ENCODE measurements at regions not wholly inside any gene's neighbourhood (a gene's known extent, or its start where the extent isn't known, plus 50 kb on each side); places are given as distances from the start of the nearest gene placed in this dataset.

DNA sequence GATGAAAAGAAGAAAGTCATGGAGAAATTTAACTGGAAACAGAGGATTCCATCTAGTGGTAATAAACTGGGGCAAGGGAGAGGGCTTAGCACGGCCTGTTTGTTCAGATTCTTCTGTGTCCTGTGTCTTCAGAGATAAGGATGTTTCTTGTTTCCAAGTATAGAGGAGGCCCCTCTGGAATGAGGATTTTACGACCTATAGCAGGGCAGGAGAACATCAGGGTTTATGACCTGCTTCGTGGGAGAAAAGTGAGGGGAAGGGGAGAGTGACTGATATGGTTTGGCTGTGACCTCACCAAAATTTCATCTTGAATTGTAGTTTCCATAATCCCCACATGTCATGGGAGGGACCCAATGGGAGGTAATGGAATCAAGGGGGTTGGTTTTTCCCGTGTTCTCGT, 93.0 kb upstream of the LDB2 start:
- Histone ChIP-seq H3K4me3 (no peak overlapping the region), H3K9me3 (no peaks in the 10 kb centered on the region), H3K27ac (no peak overlapping the region), H3K36me3 (no peaks in the 10 kb centered on the region), H3K4me1 (peaks cover 4% of the 10 kb centered on the region), H3K27me3 (no peaks in the 10 kb centered on the region)
- TF ChIP-seq POLR2AphosphoS5 (IDR thresholded peaks at IDR 0.05) = no peak
- no peak for TF ChIP-seq POLR2A (IDR thresholded peaks at IDR 0.05)
- TF ChIP-seq, protein P1, sequence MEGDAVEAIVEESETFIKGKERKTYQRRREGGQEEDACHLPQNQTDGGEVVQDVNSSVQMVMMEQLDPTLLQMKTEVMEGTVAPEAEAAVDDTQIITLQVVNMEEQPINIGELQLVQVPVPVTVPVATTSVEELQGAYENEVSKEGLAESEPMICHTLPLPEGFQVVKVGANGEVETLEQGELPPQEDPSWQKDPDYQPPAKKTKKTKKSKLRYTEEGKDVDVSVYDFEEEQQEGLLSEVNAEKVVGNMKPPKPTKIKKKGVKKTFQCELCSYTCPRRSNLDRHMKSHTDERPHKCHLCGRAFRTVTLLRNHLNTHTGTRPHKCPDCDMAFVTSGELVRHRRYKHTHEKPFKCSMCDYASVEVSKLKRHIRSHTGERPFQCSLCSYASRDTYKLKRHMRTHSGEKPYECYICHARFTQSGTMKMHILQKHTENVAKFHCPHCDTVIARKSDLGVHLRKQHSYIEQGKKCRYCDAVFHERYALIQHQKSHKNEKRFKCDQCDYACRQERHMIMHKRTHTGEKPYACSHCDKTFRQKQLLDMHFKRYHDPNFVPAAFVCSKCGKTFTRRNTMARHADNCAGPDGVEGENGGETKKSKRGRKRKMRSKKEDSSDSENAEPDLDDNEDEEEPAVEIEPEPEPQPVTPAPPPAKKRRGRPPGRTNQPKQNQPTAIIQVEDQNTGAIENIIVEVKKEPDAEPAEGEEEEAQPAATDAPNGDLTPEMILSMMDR (IDR thresholded peaks at IDR 0.05) = no peak
- no peak for TF ChIP-seq EP300 (IDR thresholded peaks at IDR 0.05)
- DNase-seq (ENCODE audit: low spot score in 2 of 2) = no peak
- WGBS = 74% methylated on average over 5 of the region's 5 CpGs

DNA sequence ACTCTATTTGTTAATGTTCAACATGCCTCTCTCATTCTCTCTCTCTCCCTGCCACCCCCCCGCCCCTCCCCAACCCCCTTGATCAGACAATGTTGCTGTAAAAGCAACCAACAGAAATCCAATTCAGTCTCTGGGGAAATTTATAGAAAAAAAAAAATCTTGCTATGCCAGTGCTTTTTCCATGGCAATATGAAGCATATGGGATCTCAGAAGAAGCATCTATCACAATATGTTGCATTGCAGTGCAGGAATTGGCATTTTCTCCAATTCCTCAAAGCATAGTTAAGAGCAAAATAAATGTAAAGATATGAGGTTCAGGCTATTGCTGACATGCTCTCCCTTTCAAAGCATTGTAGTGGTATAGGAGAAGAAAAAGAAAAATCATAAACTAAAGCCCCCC, 90.9 kb upstream of the LDB2 start:
- Histone ChIP-seq H3K4me1 (no peaks in the 10 kb centered on the region), H3K36me3 (no peaks in the 10 kb centered on the region), H3K27ac (no peak overlapping the region), H3K27me3 (no peaks in the 10 kb centered on the region), H3K4me3 (no peak overlapping the region), H3K9me3 (no peaks in the 10 kb centered on the region)
- WGBS = 79% methylated on average over 1 of the region's 1 CpG
- no peak for TF ChIP-seq POLR2A (IDR thresholded peaks at IDR 0.05)
- TF ChIP-seq POLR2AphosphoS5 (IDR thresholded peaks at IDR 0.05) = no peak
- TF ChIP-seq, protein P1 (IDR thresholded peaks at IDR 0.05) = no peak
- no peak for TF ChIP-seq EP300 (IDR thresholded peaks at IDR 0.05)
- DNase-seq (ENCODE audit: low spot score in 2 of 2) = no peak

DNA sequence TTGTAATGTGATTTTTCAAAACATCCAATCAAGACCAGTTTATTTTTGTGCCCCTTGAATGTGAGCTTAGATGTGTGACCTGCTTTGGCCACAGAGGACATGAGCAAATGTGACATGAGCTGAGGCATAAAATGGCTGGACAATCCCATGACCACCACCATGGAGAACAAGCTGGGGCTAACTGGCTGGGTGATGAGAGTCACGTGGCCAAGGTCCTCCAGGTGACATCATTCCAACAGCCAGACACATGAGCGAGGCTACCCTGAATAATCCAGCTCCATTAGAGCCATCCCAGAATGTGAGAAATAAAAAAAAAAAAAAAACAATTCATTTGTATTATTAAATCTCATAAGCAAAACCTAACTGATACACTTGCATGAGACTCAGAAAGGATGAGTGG, 90.4 kb upstream of the LDB2 start:
- TF ChIP-seq POLR2A (IDR thresholded peaks at IDR 0.05) (no peak), POLR2AphosphoS5 (IDR thresholded peaks at IDR 0.05) (no peak), EP300 (IDR thresholded peaks at IDR 0.05) (no peak)
- TF ChIP-seq, protein P1 (IDR thresholded peaks at IDR 0.05) = no peak
- no peaks in the 10 kb centered on the region for H3K27me3 ChIP-seq
- H3K4me3 ChIP-seq = no peak overlapping the region
- no peaks in the 10 kb centered on the region for H3K9me3 ChIP-seq
- 82% methylated on average over 2 of the region's 2 CpGs for WGBS
- no peaks in the 10 kb centered on the region for H3K4me1 ChIP-seq
- no peak for DNase-seq (ENCODE audit: low spot score in 2 of 2)
- H3K36me3 ChIP-seq = no peaks in the 10 kb centered on the region
- no peak overlapping the region for H3K27ac ChIP-seq

DNA sequence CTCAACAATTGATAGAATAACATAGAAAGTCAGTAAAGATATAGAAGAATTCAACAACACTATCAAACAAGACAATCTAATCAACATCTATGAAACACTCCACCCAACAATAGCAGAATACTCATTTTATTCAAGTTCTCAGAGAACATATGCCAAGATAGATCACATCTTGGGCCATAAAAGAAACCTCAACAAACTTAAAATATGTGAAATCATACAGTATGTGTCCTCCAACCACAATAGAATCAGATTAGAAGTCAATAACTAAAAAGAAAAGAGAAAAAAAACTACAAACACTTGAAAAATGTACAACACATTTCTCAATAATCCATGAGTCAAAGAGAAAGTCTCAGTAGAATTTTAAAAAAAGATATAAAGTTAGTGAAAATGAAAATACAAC, 78.6 kb upstream of the LDB2 start:
- Histone ChIP-seq H3K36me3 (no peaks in the 10 kb centered on the region), H3K4me1 (no peaks in the 10 kb centered on the region), H3K9me3 (no peaks in the 10 kb centered on the region), H3K27ac (no peak overlapping the region), H3K4me3 (no peak overlapping the region), H3K27me3 (no peaks in the 10 kb centered on the region)
- TF ChIP-seq POLR2A (IDR thresholded peaks at IDR 0.05) (no peak), POLR2AphosphoS5 (IDR thresholded peaks at IDR 0.05) (no peak), EP300 (IDR thresholded peaks at IDR 0.05) (no peak)
- TF ChIP-seq, protein P1 (IDR thresholded peaks at IDR 0.05) = no peak
- no peak for DNase-seq (ENCODE audit: low spot score in 2 of 2)

DNA sequence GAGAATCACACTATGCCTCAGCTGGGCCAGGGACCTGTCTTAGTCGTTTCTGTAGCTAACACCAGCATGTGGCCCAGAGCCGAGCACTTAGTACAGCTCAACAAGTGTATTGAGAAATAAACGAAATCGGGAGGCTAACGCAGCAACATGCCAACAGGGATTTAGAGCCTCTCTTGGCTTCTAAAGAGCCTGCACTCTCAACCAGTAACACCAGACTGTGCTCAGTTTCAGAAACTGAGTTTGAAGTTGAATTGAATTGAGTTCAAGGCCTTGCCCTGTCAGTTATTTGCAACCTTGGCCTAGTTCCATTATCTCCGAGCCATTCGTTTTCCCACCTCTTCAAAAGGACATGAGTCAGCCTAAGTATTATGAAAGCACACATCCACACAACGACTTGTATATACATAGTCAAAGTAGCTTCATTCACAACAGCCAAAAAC, 71.3 kb upstream of the LDB2 start:
- H3K4me3 ChIP-seq = no peak overlapping the region
- WGBS = 51% methylated on average over 8 of the region's 8 CpGs
- H3K36me3 ChIP-seq = no peaks in the 10 kb centered on the region
- H3K27ac ChIP-seq = no peak overlapping the region
- H3K9me3 ChIP-seq = no peaks in the 10 kb centered on the region
- no peaks in the 10 kb centered on the region for H3K27me3 ChIP-seq
- peaks cover 21% of the 10 kb centered on the region for H3K4me1 ChIP-seq
- DNase-seq (ENCODE audit: low spot score in 2 of 2) = peak in 1 of 2 donors; percentile 82
- TF ChIP-seq POLR2AphosphoS5 (IDR thresholded peaks at IDR 0.05) = no peak
- no peak for TF ChIP-seq EP300 (IDR thresholded peaks at IDR 0.05)
- TF ChIP-seq POLR2A (IDR thresholded peaks at IDR 0.05) = no peak
- TF ChIP-seq, protein P1 (IDR thresholded peaks at IDR 0.05) = no peak

Measured in suprapubic skin (tissue), 4 donors.